ENCODE measurements at regions not wholly inside any gene's neighbourhood (a gene's known extent, or its start where the extent isn't known, plus 50 kb on each side); places are given as distances from the start of the nearest gene placed in this dataset.

DNA sequence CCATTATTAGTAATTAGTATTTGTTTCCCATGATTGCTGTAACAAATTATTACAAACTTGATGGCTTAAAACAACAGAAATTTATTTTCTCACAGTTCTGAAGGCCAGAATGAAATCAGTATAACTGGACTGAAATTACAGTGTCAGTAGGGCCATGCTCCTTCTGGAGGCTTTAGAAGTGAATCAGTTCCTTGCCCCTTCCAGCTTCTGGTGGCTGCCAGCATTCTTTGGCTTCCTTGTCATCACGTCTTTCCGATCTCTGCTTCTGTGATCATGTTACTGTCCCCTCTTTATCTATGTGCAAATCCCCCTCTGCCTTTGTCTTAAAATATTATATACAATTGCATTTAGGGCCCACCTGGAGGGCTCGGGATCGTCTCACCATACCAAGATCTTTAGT lies 92.0 kb downstream of the FOXB1 start:
- peak overlapping the region; percentile 93 for H3K27ac ChIP-seq
- in situ Hi-C loops (cut with HindIII; ENCODE audit: low pct_ligation_motif_present, low sequenced_read_pairs), result no loop called here
- no peaks in the 10 kb centered on the region for H3K27me3 ChIP-seq (replicated peaks)
- TF ChIP-seq, protein P1, sequence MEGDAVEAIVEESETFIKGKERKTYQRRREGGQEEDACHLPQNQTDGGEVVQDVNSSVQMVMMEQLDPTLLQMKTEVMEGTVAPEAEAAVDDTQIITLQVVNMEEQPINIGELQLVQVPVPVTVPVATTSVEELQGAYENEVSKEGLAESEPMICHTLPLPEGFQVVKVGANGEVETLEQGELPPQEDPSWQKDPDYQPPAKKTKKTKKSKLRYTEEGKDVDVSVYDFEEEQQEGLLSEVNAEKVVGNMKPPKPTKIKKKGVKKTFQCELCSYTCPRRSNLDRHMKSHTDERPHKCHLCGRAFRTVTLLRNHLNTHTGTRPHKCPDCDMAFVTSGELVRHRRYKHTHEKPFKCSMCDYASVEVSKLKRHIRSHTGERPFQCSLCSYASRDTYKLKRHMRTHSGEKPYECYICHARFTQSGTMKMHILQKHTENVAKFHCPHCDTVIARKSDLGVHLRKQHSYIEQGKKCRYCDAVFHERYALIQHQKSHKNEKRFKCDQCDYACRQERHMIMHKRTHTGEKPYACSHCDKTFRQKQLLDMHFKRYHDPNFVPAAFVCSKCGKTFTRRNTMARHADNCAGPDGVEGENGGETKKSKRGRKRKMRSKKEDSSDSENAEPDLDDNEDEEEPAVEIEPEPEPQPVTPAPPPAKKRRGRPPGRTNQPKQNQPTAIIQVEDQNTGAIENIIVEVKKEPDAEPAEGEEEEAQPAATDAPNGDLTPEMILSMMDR (IDR thresholded peaks at IDR 0.05; ENCODE audit: low read depth, low read length, missing control alignments), result no peak
- no peak overlapping the region for H3K4me3 ChIP-seq (ENCODE audit: low read depth, low read length)
- no peaks in the 10 kb centered on the region for H3K36me3 ChIP-seq (replicated peaks)
- peak; percentile 71 for DNase-seq

DNA sequence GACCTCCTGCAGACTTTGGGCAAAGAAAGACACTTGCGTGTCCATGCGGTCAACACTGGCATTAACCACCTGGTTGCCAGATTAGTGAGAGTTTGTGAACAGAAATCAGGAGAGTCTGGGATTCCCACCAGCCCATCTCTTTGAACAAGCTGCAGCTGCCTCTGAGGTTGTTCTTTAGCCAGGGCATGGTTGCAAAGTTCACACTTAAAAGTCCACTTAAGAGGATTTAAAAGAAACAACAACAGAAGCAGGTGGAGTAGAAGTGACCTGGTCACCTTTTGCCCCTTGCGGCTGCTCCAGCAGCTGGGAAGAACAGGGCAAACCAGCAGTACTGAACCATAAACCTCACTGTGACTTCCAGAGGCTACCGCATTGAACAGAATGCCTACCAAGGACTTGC lies 97.3 kb downstream of the FOXB1 start:
- H3K27me3 ChIP-seq (replicated peaks), result no peaks in the 10 kb centered on the region
- no peak for DNase-seq
- no peak overlapping the region for H3K27ac ChIP-seq
- no peaks in the 10 kb centered on the region for H3K36me3 ChIP-seq (replicated peaks)
- TF ChIP-seq, protein P1 (IDR thresholded peaks at IDR 0.05; ENCODE audit: low read depth, low read length, missing control alignments), result no peak
- in situ Hi-C loops (cut with HindIII; ENCODE audit: low pct_ligation_motif_present, low sequenced_read_pairs), result no loop called here
- H3K4me3 ChIP-seq (ENCODE audit: low read depth, low read length), result no peak overlapping the region

DNA sequence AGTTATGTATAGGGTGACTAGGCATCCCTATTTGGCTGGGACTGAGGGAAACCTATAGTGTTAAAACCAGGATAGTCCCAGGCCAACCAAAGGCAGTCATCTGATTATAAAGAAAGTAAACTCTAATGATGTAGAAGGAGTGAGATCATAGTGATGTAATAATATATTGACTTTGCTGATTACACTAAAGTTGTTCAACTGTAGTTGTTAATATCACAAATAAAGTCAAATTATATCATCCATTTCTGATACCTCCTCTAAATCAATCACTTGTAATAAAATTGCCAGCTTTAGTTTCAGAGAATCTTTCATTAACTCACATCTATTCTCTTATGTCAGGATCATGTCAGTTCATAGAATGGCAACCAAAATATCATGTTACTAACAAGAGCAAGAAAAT lies 98.6 kb downstream of the FOXB1 start:
- no peak overlapping the region for H3K27ac ChIP-seq
- TF ChIP-seq, protein P1 (IDR thresholded peaks at IDR 0.05; ENCODE audit: low read depth, low read length, missing control alignments), result no peak
- in situ Hi-C loops (cut with HindIII; ENCODE audit: low pct_ligation_motif_present, low sequenced_read_pairs), result no loop called here
- DNase-seq, result no peak
- H3K36me3 ChIP-seq (replicated peaks), result no peaks in the 10 kb centered on the region
- no peak overlapping the region for H3K4me3 ChIP-seq (ENCODE audit: low read depth, low read length)
- no peaks in the 10 kb centered on the region for H3K27me3 ChIP-seq (replicated peaks)

DNA sequence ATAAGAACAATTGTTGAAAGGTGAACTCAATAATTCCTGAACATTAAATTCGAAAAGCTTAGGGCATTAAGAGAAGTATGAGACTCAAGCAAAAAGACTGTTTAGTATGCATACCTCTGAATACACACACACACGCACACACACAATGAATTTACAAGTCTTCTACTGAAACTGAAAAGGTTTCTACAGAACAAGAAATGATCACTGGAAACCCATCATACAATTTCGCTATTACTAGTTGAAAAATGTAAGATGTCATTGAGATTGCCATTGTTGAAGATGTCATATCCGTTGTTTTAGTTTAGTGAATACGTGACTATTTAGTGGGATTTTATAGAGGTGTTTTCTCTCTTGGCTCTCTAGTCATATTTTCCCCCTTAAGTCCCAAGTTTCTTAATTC lies 106.8 kb downstream of the FOXB1 start:
- Histone ChIP-seq H3K4me3 (ENCODE audit: low read depth, low read length) (no peak overlapping the region), H3K36me3 (replicated peaks) (no peaks in the 10 kb centered on the region), H3K27me3 (replicated peaks) (peaks cover 5% of the 10 kb centered on the region), H3K27ac (no peak overlapping the region)
- in situ Hi-C loops (cut with HindIII; ENCODE audit: low pct_ligation_motif_present, low sequenced_read_pairs), result no loop called here
- TF ChIP-seq, protein P1 (IDR thresholded peaks at IDR 0.05; ENCODE audit: low read depth, low read length, missing control alignments), result no peak
- DNase-seq, result no peak

DNA sequence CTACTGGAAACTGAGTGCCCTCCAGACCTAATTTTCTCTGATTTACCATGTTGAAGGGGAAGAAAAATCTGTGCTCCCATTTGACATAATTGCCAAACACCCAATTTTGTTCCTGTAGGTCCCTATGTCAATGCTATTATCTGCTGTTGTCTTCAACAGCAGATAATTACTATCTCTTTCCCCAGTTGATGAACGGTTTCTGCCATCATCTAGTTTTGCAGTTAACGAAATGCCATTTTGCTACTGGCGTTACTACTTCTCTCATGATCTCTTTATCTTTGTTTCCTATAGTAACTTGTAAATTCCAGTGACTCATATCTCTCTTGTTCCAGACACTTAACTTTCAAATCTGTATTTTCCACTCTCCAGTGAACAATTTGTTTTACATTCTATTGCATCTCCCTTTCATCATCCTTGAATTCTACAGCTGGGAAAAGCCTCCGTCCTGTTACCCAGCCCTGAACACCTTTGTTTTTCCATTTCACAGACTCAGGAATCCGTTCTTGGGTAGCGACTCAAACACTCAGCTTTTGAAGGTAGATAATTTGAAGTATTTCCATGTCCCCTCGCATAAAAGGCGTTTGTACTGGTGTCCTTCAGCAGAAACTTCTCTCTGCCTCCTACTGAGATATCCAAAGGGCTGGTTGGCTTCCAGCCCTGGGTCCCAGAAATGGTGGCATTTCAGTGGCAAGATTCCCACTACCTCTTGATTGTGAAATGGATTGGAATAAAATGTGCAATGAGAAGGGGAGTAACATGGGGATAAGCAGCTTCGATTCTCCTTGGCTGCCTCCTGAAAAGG lies 111.7 kb downstream of the FOXB1 start:
- Histone ChIP-seq H3K27me3 (replicated peaks) (peaks cover 38% of the 10 kb centered on the region), H3K36me3 (replicated peaks) (no peaks in the 10 kb centered on the region)
- DNase-seq, result no peak

More for the DNA sequence above, 111.7 kb downstream of the FOXB1 start:
- in situ Hi-C loops (cut with HindIII; ENCODE audit: low pct_ligation_motif_present, low sequenced_read_pairs), result no loop called here
- Histone ChIP-seq H3K27ac (no peak overlapping the region), H3K4me3 (ENCODE audit: low read depth, low read length) (no peak overlapping the region)
- TF ChIP-seq, protein P1 (IDR thresholded peaks at IDR 0.05; ENCODE audit: low read depth, low read length, missing control alignments), result no peak
